ENCODE measurements at regions not wholly inside any gene's neighbourhood (a gene's known extent, or its start where the extent isn't known, plus 50 kb on each side); places are given as distances from the start of the nearest gene placed in this dataset.
A peak's percentile ranks its signal among the peaks of the same experiment; 100 is the strongest.
"Not testable (repeated sequence)": the region's sequence is repeated elsewhere in the genome, so short reads cannot be mapped to it uniquely, and the experiment has no call there.

GRCh38 chr5:109558952-109559351 lies 130.8 kb upstream of the MAN2A1 start:
- Histone ChIP-seq H3K4me3 (ENCODE audit: low read depth in 1 of 2, low read length in 2 of 2) (no peak overlapping the region), H3K9me3 (ENCODE audit: insufficient read depth, low read length, severe bottlenecking) (no peaks in the 10 kb centered on the region), H3K4me2 (ENCODE audit: insufficient read depth, low read length) (peak overlapping the region; percentile 49; the same call in 1 of the 2 replicates), H3K36me3 (ENCODE audit: insufficient read depth, low read length) (no peaks in the 10 kb centered on the region), H3K27me3 (ENCODE audit: insufficient read depth, low read length, poor library complexity) (no peaks in the 10 kb centered on the region), H3K9ac (ENCODE audit: low read depth, low read length) (no peak overlapping the region), H3K79me2 (ENCODE audit: insufficient read depth, low read length) (no peaks in the 10 kb centered on the region), H3K27ac (ENCODE audit: low read length) (no peak overlapping the region), H4K20me1 (ENCODE audit: insufficient read depth, low read length) (no peaks in the 10 kb centered on the region), H3K4me1 (ENCODE audit: insufficient read depth, low read length) (peaks cover 20% of the 10 kb centered on the region), H2AFZ (ENCODE audit: low read depth, low read length) (peak overlapping the region; percentile 15; the same call in 1 of the 2 replicates)
- TF ChIP-seq EZH2 (IDR thresholded peaks at IDR 0.05; ENCODE audit: borderline replicate concordance, low read depth, low read length, severe bottlenecking) (no peak), CTCF (IDR thresholded peaks at IDR 0.05; ENCODE audit: borderline replicate concordance, extremely low read depth, low read length, poor library complexity, severe bottlenecking) (no peak)
- DNase-seq (peak; percentile 27), ATAC-seq (ENCODE audit: insufficient read depth, low read depth) (peak; percentile 38; the same call in 1 of the 3 replicates)

GRCh38 chr5:109558364-109558763 lies 131.4 kb upstream of the MAN2A1 start:
- Histone ChIP-seq H3K4me2 (ENCODE audit: insufficient read depth, low read length) (peak overlapping the region; percentile 49; the same call in 1 of the 2 replicates), H3K79me2 (ENCODE audit: insufficient read depth, low read length) (no peaks in the 10 kb centered on the region), H3K36me3 (ENCODE audit: insufficient read depth, low read length) (no peaks in the 10 kb centered on the region), H3K27ac (ENCODE audit: low read length) (peak overlapping the region; percentile 26; the same call in 1 of the 2 replicates), H2AFZ (ENCODE audit: low read depth, low read length) (peak overlapping the region; percentile 44; the same call in 1 of the 2 replicates), H3K9ac (ENCODE audit: low read depth, low read length) (no peak overlapping the region), H3K4me3 (ENCODE audit: low read depth in 1 of 2, low read length in 2 of 2) (no peak overlapping the region), H3K27me3 (ENCODE audit: insufficient read depth, low read length, poor library complexity) (no peaks in the 10 kb centered on the region), H3K4me1 (ENCODE audit: insufficient read depth, low read length) (peaks cover 20% of the 10 kb centered on the region), H3K9me3 (ENCODE audit: insufficient read depth, low read length, severe bottlenecking) (no peaks in the 10 kb centered on the region), H4K20me1 (ENCODE audit: insufficient read depth, low read length) (no peaks in the 10 kb centered on the region)
- TF ChIP-seq CTCF (IDR thresholded peaks at IDR 0.05; ENCODE audit: borderline replicate concordance, extremely low read depth, low read length, poor library complexity, severe bottlenecking) (no peak), EZH2 (IDR thresholded peaks at IDR 0.05; ENCODE audit: borderline replicate concordance, low read depth, low read length, severe bottlenecking) (no peak)
- ATAC-seq (ENCODE audit: insufficient read depth, low read depth), result peak; percentile 98
- DNase-seq, result peak; percentile 64

GRCh38 chr5:109553846-109554245 lies 135.9 kb upstream of the MAN2A1 start:
- Histone ChIP-seq H3K36me3 (ENCODE audit: insufficient read depth, low read length) (no peaks in the 10 kb centered on the region), H3K79me2 (ENCODE audit: insufficient read depth, low read length) (no peaks in the 10 kb centered on the region), H3K4me2 (ENCODE audit: insufficient read depth, low read length) (no peak overlapping the region), H2AFZ (ENCODE audit: low read depth, low read length) (no peak overlapping the region), H3K4me3 (ENCODE audit: low read depth in 1 of 2, low read length in 2 of 2) (no peak overlapping the region), H4K20me1 (ENCODE audit: insufficient read depth, low read length) (no peaks in the 10 kb centered on the region), H3K4me1 (ENCODE audit: insufficient read depth, low read length) (peaks cover 13% of the 10 kb centered on the region), H3K27ac (ENCODE audit: low read length) (no peak overlapping the region), H3K9me3 (ENCODE audit: insufficient read depth, low read length, severe bottlenecking) (peaks cover 3% of the 10 kb centered on the region), H3K27me3 (ENCODE audit: insufficient read depth, low read length, poor library complexity) (no peaks in the 10 kb centered on the region), H3K9ac (ENCODE audit: low read depth, low read length) (no peak overlapping the region)
- ATAC-seq (ENCODE audit: insufficient read depth, low read depth) (no peak), DNase-seq (no peak)
- no peak for TF ChIP-seq CTCF (IDR thresholded peaks at IDR 0.05; ENCODE audit: borderline replicate concordance, extremely low read depth, low read length, poor library complexity, severe bottlenecking)
- no peak for TF ChIP-seq EZH2 (IDR thresholded peaks at IDR 0.05; ENCODE audit: borderline replicate concordance, low read depth, low read length, severe bottlenecking)

GRCh38 chr5:109551234-109551633 lies 138.5 kb upstream of the MAN2A1 start:
- H3K9me3 ChIP-seq (ENCODE audit: insufficient read depth, low read length, severe bottlenecking); H3K9ac ChIP-seq (ENCODE audit: low read depth, low read length); H3K36me3 ChIP-seq (ENCODE audit: insufficient read depth, low read length); H4K20me1 ChIP-seq (ENCODE audit: insufficient read depth, low read length); H3K79me2 ChIP-seq (ENCODE audit: insufficient read depth, low read length); H3K27me3 ChIP-seq (ENCODE audit: insufficient read depth, low read length, poor library complexity); H3K4me3 ChIP-seq (ENCODE audit: low read depth in 1 of 2, low read length in 2 of 2); H3K4me2 ChIP-seq (ENCODE audit: insufficient read depth, low read length); H3K4me1 ChIP-seq (ENCODE audit: insufficient read depth, low read length); H3K27ac ChIP-seq (ENCODE audit: low read length); DNase-seq; H2AFZ ChIP-seq (ENCODE audit: low read depth, low read length); ATAC-seq (ENCODE audit: insufficient read depth, low read depth): not testable (repeated sequence)

Data from DND-41 (cell line).